Activated T-helper 2 cell treated with anti-CD3 and anti-CD28 coated beads, Interferon-gamma antibody, Interleukin-2, Interleukin-4, amounts not matched to agents 10 μg/mL and 5 μg/mL and 100 μg/mL, durations not matched to agents 14 hours and 24 hours and 36 hours (primary cell): ENCODE measurements at regions not wholly inside any gene's neighbourhood (a gene's known extent, or its start where the extent isn't known, plus 50 kb on each side); places are given as distances from the start of the nearest gene placed in this dataset.
A peak's percentile ranks its signal among the peaks of the same experiment; 100 is the strongest.

Experiments
- DNase-seq: peaks from one replicate; pipeline ENCODE4 v3.0.0; 2021; ENCODE audit warnings: low spot score
- H3K27ac Mint-ChIP-seq: one replicate; pipeline ENCODE4 v1.8.0; 2021; ENCODE audit warnings: mixed read lengths
- H3K27me3 Mint-ChIP-seq: one replicate; pipeline ENCODE4 v1.8.0; 2021; ENCODE audit warnings: low read depth, mixed read lengths
- H3K36me3 Mint-ChIP-seq: one replicate; pipeline ENCODE4 v1.8.0; 2021; ENCODE audit warnings: low read depth, mixed read lengths
- H3K4me1 Mint-ChIP-seq: one replicate; pipeline ENCODE4 v1.8.0; 2021; ENCODE audit warnings: low read depth, mixed read lengths
- H3K4me3 Mint-ChIP-seq: one replicate; pipeline ENCODE4 v1.8.0; 2021; ENCODE audit warnings: low read depth, mild to moderate bottlenecking, moderate library complexity, mixed read lengths
- H3K9me3 Mint-ChIP-seq: one replicate; pipeline ENCODE4 v1.8.0; 2021; ENCODE audit warnings: mixed read lengths
- intact Hi-C: fragments of 100-400 bp; cut with micrococcal nuclease; formaldehyde crosslinking; loops from one replicate; pipeline ENCODE4 v1.15.1; 2023

DNA sequence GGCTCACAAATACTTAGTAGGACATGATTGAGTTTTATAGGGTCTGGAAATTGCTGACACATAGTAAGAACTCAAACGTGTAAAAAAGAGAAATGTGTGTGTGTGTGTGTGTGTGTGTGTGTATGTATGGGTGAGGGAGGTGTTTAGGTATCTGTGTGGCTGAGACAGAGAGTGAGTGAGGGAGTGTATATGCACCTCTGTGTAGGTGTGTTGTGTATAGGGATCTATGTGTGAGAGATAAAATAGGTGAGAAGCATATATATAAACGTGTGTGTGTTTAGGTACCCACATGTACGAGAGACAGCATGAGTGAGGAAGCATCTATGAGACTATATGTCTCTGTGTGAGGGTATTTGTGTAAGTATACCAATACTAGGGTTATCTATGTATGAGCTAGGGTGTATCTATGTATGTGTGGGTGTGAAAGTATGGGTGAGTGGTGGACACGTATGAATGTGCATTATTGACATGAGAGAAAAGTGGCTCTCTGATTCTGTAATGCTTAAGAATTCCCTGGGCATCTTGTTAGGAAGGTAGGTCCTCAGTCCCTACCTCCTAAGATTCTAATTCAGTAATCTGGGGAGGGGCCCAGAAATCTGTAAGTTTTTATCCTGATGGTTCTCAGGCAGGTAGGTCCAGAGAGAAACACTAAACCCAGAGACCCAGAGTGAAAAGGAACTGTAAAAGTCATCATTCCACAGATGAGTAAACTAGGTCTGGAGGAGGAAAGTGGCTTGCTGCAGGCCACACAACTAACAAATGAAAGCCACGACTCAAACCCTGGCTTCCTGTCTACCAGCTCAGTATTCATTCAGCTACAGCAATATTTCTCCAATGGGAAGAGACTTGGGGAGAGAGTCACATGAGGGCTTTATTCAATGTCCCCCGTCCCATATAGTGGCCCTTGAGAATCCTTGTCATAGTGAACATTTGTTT lies 237.0 kb downstream of the IDS start:
- intact Hi-C loops = loop anchor here (1.0 to 2.0 kb wide), 2 partner anchors 17 to 69 kb away; no protein-coding TSS in a partner anchor
- Mint-ChIP-seq H3K4me3 (no peak overlapping the region), H3K27ac (peak overlapping the region; percentile 0), H3K27me3 (no peaks in the 10 kb centered on the region), H3K4me1 (peaks cover 9% of the 10 kb centered on the region), H3K36me3 (no peaks in the 10 kb centered on the region), H3K9me3 (no peaks in the 10 kb centered on the region)
- DNase-seq = no peak

GRCh38 chrX:149262086-149262485 lies 243.0 kb downstream of the IDS start:
- Mint-ChIP-seq H3K4me3 (no peak overlapping the region), H3K4me1 (no peaks in the 10 kb centered on the region), H3K36me3 (no peaks in the 10 kb centered on the region), H3K27me3 (no peaks in the 10 kb centered on the region), H3K9me3 (no peaks in the 10 kb centered on the region), H3K27ac (no peak overlapping the region)
- intact Hi-C loops = no loop called here
- DNase-seq = no peak

- Mint-ChIP-seq H3K4me1 (no peaks in the 10 kb centered on the region), H3K27me3 (no peaks in the 10 kb centered on the region)
- intact Hi-C loops = no loop called here
Measured at GRCh38 chrX:149259241-149259640, 245.9 kb downstream of the IDS start.

GRCh38 chrX:149255860-149256259 lies 249.2 kb downstream of the IDS start:
- Mint-ChIP-seq H3K27me3 (no peaks in the 10 kb centered on the region), H3K4me1 (no peaks in the 10 kb centered on the region), H3K4me3 (no peak overlapping the region), H3K36me3 (no peaks in the 10 kb centered on the region), H3K9me3 (no peaks in the 10 kb centered on the region), H3K27ac (no peak overlapping the region)
- no peak for DNase-seq
- intact Hi-C loops = no loop called here

More at GRCh38 chrX:149259241-149259640, 245.9 kb downstream of the IDS start:
- no peaks in the 10 kb centered on the region for H3K36me3 Mint-ChIP-seq
- H3K9me3 Mint-ChIP-seq = no peaks in the 10 kb centered on the region
- no peak overlapping the region for H3K4me3 Mint-ChIP-seq
- no peak for DNase-seq
- H3K27ac Mint-ChIP-seq = no peak overlapping the region

GRCh38 chrX:149248073-149248625 lies 257.0 kb downstream of the IDS start:
- H3K27me3 Mint-ChIP-seq = peaks cover 2% of the 10 kb centered on the region
- H3K4me3 Mint-ChIP-seq = no peak overlapping the region
- intact Hi-C loops = no loop called here
- H3K4me1 Mint-ChIP-seq = no peaks in the 10 kb centered on the region
- no peak for DNase-seq
- H3K27ac Mint-ChIP-seq = no peak overlapping the region
- no peaks in the 10 kb centered on the region for H3K36me3 Mint-ChIP-seq
- H3K9me3 Mint-ChIP-seq = no peaks in the 10 kb centered on the region

- Mint-ChIP-seq H3K36me3 (peaks cover 8% of the 10 kb centered on the region), H3K4me1 (peaks cover 8% of the 10 kb centered on the region), H3K9me3 (peaks cover 20% of the 10 kb centered on the region), H3K4me3 (no peak overlapping the region), H3K27me3 (no peaks in the 10 kb centered on the region), H3K27ac (peak overlapping the region; percentile 78)
- intact Hi-C loops = loop anchor here (1.0 kb wide), 1 partner anchor 54 kb away; no protein-coding TSS in a partner anchor
- DNase-seq = no peak
Measured at GRCh38 chrX:149230689-149231088, 274.4 kb downstream of the IDS start.

- H3K4me1 Mint-ChIP-seq = no peaks in the 10 kb centered on the region
Measured at GRCh38 chrX:149223854-149224253, 281.3 kb downstream of the IDS start.

GRCh38 chrX:149222040-149222439 lies 283.1 kb downstream of the IDS start:
- H3K4me1 Mint-ChIP-seq = no peaks in the 10 kb centered on the region
- no peaks in the 10 kb centered on the region for H3K36me3 Mint-ChIP-seq
- intact Hi-C loops = no loop called here
- H3K27me3 Mint-ChIP-seq = no peaks in the 10 kb centered on the region
- H3K9me3 Mint-ChIP-seq = peaks cover 1% of the 10 kb centered on the region
- H3K27ac Mint-ChIP-seq = no peak overlapping the region
- no peak for DNase-seq
- H3K4me3 Mint-ChIP-seq = no peak overlapping the region

More at GRCh38 chrX:149223854-149224253, 281.3 kb downstream of the IDS start:
- Mint-ChIP-seq H3K9me3 (peaks cover 11% of the 10 kb centered on the region), H3K4me3 (no peak overlapping the region), H3K27me3 (no peaks in the 10 kb centered on the region), H3K36me3 (peaks cover 3% of the 10 kb centered on the region), H3K27ac (no peak overlapping the region)
- intact Hi-C loops = no loop called here
- DNase-seq = no peak

- Mint-ChIP-seq H3K27ac (no peak overlapping the region), H3K4me3 (no peak overlapping the region)
- intact Hi-C loops = no loop called here
Measured at GRCh38 chrX:149221230-149221629, 283.9 kb downstream of the IDS start.

GRCh38 chrX:149213264-149213663 lies 291.8 kb downstream of the IDS start:
- Mint-ChIP-seq H3K4me1 (no peaks in the 10 kb centered on the region), H3K36me3 (no peaks in the 10 kb centered on the region), H3K27ac (no peak overlapping the region), H3K4me3 (no peak overlapping the region), H3K9me3 (no peaks in the 10 kb centered on the region), H3K27me3 (no peaks in the 10 kb centered on the region)
- intact Hi-C loops = no loop called here
- no peak for DNase-seq

More at GRCh38 chrX:149221230-149221629, 283.9 kb downstream of the IDS start:
- Mint-ChIP-seq H3K9me3 (no peaks in the 10 kb centered on the region), H3K36me3 (no peaks in the 10 kb centered on the region), H3K27me3 (no peaks in the 10 kb centered on the region), H3K4me1 (no peaks in the 10 kb centered on the region)
- DNase-seq = no peak

DNA sequence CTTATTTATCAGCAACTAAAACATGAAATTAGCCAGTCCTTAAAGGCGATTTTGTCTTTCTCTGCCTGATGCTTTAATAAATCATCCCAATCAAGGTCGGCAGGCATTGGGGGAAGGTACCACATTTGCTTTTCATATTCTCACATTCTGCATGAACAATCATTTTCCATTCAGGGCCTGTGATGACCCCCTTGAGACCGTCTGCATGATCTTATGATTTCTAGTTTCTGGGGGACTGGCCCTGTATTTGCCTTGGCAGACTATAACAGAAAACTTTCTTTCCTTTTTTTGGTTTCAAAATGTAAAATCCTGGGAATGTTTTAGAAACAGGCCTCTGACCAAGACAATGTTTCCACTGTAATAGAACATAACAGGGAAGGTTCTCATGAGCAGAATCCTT lies 296.8 kb downstream of the IDS start:
- Mint-ChIP-seq H3K9me3 (no peaks in the 10 kb centered on the region), H3K4me1 (peaks cover 3% of the 10 kb centered on the region), H3K27ac (no peak overlapping the region), H3K36me3 (no peaks in the 10 kb centered on the region), H3K27me3 (no peaks in the 10 kb centered on the region), H3K4me3 (no peak overlapping the region)
- DNase-seq = no peak
- intact Hi-C loops = no loop called here

DNA sequence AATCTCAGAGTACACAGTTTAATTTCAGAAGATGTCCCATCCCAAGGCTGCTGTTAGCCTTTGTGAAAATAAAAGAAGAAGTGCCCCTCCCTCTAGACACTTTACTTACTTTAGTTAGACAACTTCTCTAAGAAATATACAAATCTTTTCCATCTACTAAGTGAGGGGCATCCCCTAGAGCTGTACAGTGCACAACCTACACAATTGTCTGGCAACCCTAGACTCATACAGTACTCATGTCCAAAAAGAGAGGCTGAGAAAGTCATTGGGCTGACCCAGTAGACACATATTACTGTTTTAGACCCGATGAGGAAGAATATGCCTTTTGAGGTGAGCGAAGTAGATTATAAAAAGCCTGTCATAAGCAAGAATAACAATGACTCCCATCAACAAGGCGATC lies 297.6 kb downstream of the IDS start:
- no peaks in the 10 kb centered on the region for H3K9me3 Mint-ChIP-seq
- H3K27ac Mint-ChIP-seq = no peak overlapping the region
- intact Hi-C loops = no loop called here
- DNase-seq = no peak
- H3K4me1 Mint-ChIP-seq = peaks cover 3% of the 10 kb centered on the region
- no peaks in the 10 kb centered on the region for H3K36me3 Mint-ChIP-seq
- no peaks in the 10 kb centered on the region for H3K27me3 Mint-ChIP-seq
- no peak overlapping the region for H3K4me3 Mint-ChIP-seq

- no peaks in the 10 kb centered on the region for H3K27me3 Mint-ChIP-seq
- no peak overlapping the region for H3K4me3 Mint-ChIP-seq
- DNase-seq = no peak
- H3K36me3 Mint-ChIP-seq = no peaks in the 10 kb centered on the region
- intact Hi-C loops = no loop called here
- no peaks in the 10 kb centered on the region for H3K9me3 Mint-ChIP-seq
- peaks cover 3% of the 10 kb centered on the region for H3K4me1 Mint-ChIP-seq
- H3K27ac Mint-ChIP-seq = no peak overlapping the region
Measured at GRCh38 chrX:149205937-149206336, 299.2 kb downstream of the IDS start.
